GM23338 (cell line): ENCODE measurements at regions not wholly inside any gene's neighbourhood (a gene's known extent, or its start where the extent isn't known, plus 50 kb on each side); places are given as distances from the start of the nearest gene placed in this dataset.

Source experiments
- ATAC-seq: fragments of 200-7000 bp; cut with Tn5 transposase; 3 replicates; pipeline ENCODE4 v1.9.1; 2020
- DNase-seq: peaks from one replicate; pipeline ENCODE4 v3.0.0-alpha.2; 2015; ENCODE audit warnings: low spot score
- H2AFZ ChIP-seq: fragments of 200-600 bp; sonication (generic); 2 replicates; pipeline ENCODE4 v1.8.0; 2016; ENCODE audit warnings: antibody characterized with exemption, mild to moderate bottlenecking, moderate library complexity
- H3F3A ChIP-seq: fragments of 200-600 bp; sonication (generic); replicated peaks from 2 replicates; pipeline ENCODE4 v1.8.0; 2017; ENCODE audit warnings: antibody characterized with exemption, mixed run types, low read depth
- H3K27ac ChIP-seq: fragments of 200-600 bp; sonication (generic); 2 replicates; pipeline ENCODE4 v1.6.1; 2016; ENCODE audit warnings: low read depth
- H3K27me3 ChIP-seq: fragments of 200-600 bp; sonication (generic); 2 replicates; pipeline ENCODE4 v1.8.0; 2016; ENCODE audit warnings: mild to moderate bottlenecking, mixed run types, moderate library complexity; ENCODE audit not compliant: insufficient read depth
- H3K36me3 ChIP-seq: fragments of 200-600 bp; sonication (generic); 2 replicates; pipeline ENCODE4 v1.8.0; 2016; ENCODE audit warnings: mild to moderate bottlenecking; ENCODE audit not compliant: insufficient read depth
- H3K4me1 ChIP-seq: fragments of 200-600 bp; sonication (generic); 2 replicates; pipeline ENCODE4 v1.8.0; 2016; ENCODE audit warnings: mild to moderate bottlenecking, moderate library complexity; ENCODE audit not compliant: insufficient read depth
- H3K4me2 ChIP-seq: fragments of 200-600 bp; sonication (generic); 2 replicates; pipeline ENCODE4 v1.7.1; 2017; ENCODE audit warnings: mixed run types
- H3K4me3 ChIP-seq: fragments of 200-600 bp; sonication (generic); 2 replicates; pipeline ENCODE4 v1.6.1; 2016; ENCODE audit warnings: mixed run types
- H3K79me2 ChIP-seq: fragments of 200-600 bp; sonication (generic); replicated peaks from 2 replicates; pipeline ENCODE4 v1.8.0; 2017; ENCODE audit warnings: mild to moderate bottlenecking; ENCODE audit not compliant: insufficient read depth
- H3K9me2 ChIP-seq: fragments of 200-600 bp; sonication (generic); 2 replicates; pipeline ENCODE4 v1.8.0; 2017; ENCODE audit not compliant: insufficient read depth
- H4K20me1 ChIP-seq: fragments of 200-600 bp; sonication (generic); replicated peaks from 2 replicates; pipeline ENCODE4 v1.8.0; 2017; ENCODE audit warnings: mild to moderate bottlenecking; ENCODE audit not compliant: insufficient read depth
- H3K27ac Mint-ChIP-seq: 2 replicates; pipeline ENCODE4 v1.8.0; 2020; ENCODE audit warnings: inconsistent platforms, mild to moderate bottlenecking, moderate library complexity, mixed read lengths
- H3K27me3 Mint-ChIP-seq: 3 replicates; pipeline ENCODE4 v1.8.0; 2022; ENCODE audit warnings: low read depth, mild to moderate bottlenecking, moderate library complexity, mixed read lengths, inconsistent platforms; ENCODE audit not compliant: insufficient read depth, poor library complexity
- H3K36me3 Mint-ChIP-seq: 3 replicates; pipeline ENCODE4 v1.8.0; 2021; ENCODE audit warnings: low read depth, mild to moderate bottlenecking, inconsistent platforms, moderate library complexity, mixed read lengths
- H3K4me1 Mint-ChIP-seq: 3 replicates; pipeline ENCODE4 v1.8.0; 2020; ENCODE audit warnings: mild to moderate bottlenecking, inconsistent platforms, mixed read lengths
- H3K4me3 Mint-ChIP-seq: 3 replicates; pipeline ENCODE4 v1.8.0; 2021; ENCODE audit warnings: moderate library complexity, mild to moderate bottlenecking, inconsistent platforms, mixed read lengths
- H3K9me3 Mint-ChIP-seq: 3 replicates; pipeline ENCODE4 v1.8.0; 2020; ENCODE audit warnings: moderate library complexity, mild to moderate bottlenecking, inconsistent platforms, mixed read lengths
- CTCF ChIP-seq, 2 experiments: fragments of 200-600 bp in 1 of 2; sonication (generic) in 1 of 2; conservative IDR thresholded peaks; 2 replicates each; pipeline versions ENCODE4 v1.5.1 to v1.6.1; 2016 to 2017; ENCODE audit warnings: antibody characterized with exemption in 2 of 2, low read depth in 2 of 2, mild to moderate bottlenecking in 2 of 2, moderate library complexity in 1 of 2
- EZH2phosphoT487 ChIP-seq: fragments of 200-600 bp; sonication (generic); IDR thresholded peaks from one replicate; pipeline ENCODE4 v1.8.1; 2018; ENCODE audit warnings: antibody characterized with exemption; ENCODE audit not compliant: unreplicated experiment
- NANOG ChIP-seq: IDR thresholded peaks from 2 replicates; pipeline ENCODE4 v1.6.1; 2016; ENCODE audit warnings: antibody characterized with exemption, borderline replicate concordance
- POLR2AphosphoS5 ChIP-seq: IDR thresholded peaks from 2 replicates; pipeline ENCODE4 v1.6.1; 2016; ENCODE audit warnings: antibody characterized with exemption, low read depth
- REST ChIP-seq: IDR thresholded peaks from one replicate; pipeline ENCODE4 v1.6.1; 2018; ENCODE audit warnings: antibody characterized with exemption; ENCODE audit not compliant: unreplicated experiment
- STAT1 ChIP-seq: IDR thresholded peaks from one replicate; pipeline ENCODE4 v1.6.1; 2016; ENCODE audit warnings: antibody characterized with exemption; ENCODE audit not compliant: unreplicated experiment
- ZNF331 ChIP-seq: fragments of 250-450 bp; sonication (Bioruptor Pico); IDR thresholded peaks from 2 replicates; pipeline ENCODE4 v1.5.0; 2020; ENCODE audit warnings: low read depth, mild to moderate bottlenecking, moderate library complexity
- ZNF462 ChIP-seq: fragments of 250-450 bp; sonication (Bioruptor Pico); IDR thresholded peaks from 2 replicates; pipeline ENCODE4 v1.5.0; 2020; ENCODE audit warnings: mild to moderate bottlenecking, moderate library complexity
- TF ChIP-seq, protein P1 (sequence below): IDR thresholded peaks from 2 replicates; pipeline ENCODE4 v1.6.1; 2016; ENCODE audit warnings: antibody characterized with exemption

GRCh38 chr1:94614168-94614815, 72.7 kb upstream of the F3 start:
- H3K36me3 ChIP-seq = no peaks in the 10 kb centered on the region; the same call in 1 of the 2 replicates
- H3K27ac Mint-ChIP-seq = no peak overlapping the region
- peaks cover 8% of the 10 kb centered on the region for H3K9me2 ChIP-seq
- H3K36me3 Mint-ChIP-seq = peaks cover 5% of the 10 kb centered on the region; the same call in 1 of the 3 replicates
- no peaks in the 10 kb centered on the region for H3F3A ChIP-seq
- TF ChIP-seq ZNF331 (CRISPR knock-in tag) (no peak), REST (no peak), ZNF462 (no peak), EZH2phosphoT487 (no peak), NANOG (no peak), POLR2AphosphoS5 (no peak), STAT1 (no peak), CTCF (conservative IDR thresholded peaks at IDR 0.05; ENCODE audit: low read depth in 2 of 2) (no peak)
- TF ChIP-seq, protein P1, sequence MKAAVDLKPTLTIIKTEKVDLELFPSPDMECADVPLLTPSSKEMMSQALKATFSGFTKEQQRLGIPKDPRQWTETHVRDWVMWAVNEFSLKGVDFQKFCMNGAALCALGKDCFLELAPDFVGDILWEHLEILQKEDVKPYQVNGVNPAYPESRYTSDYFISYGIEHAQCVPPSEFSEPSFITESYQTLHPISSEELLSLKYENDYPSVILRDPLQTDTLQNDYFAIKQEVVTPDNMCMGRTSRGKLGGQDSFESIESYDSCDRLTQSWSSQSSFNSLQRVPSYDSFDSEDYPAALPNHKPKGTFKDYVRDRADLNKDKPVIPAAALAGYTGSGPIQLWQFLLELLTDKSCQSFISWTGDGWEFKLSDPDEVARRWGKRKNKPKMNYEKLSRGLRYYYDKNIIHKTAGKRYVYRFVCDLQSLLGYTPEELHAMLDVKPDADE = no peak
- peaks cover 34% of the 10 kb centered on the region for H3K4me1 Mint-ChIP-seq
- H3K27ac ChIP-seq = no peak overlapping the region
- H3K79me2 ChIP-seq = no peaks in the 10 kb centered on the region
- H4K20me1 ChIP-seq = no peaks in the 10 kb centered on the region
- peaks cover 10% of the 10 kb centered on the region for H3K9me3 Mint-ChIP-seq
- DNase-seq = no peak
- H3K4me3 Mint-ChIP-seq = no peak overlapping the region
- no peak overlapping the region for H3K4me2 ChIP-seq
- H3K27me3 Mint-ChIP-seq = peaks cover 8% of the 10 kb centered on the region
- 0 out of 2 replicates have a peak, but pooled peaks cover 8% of the 10 kb centered on the region for H3K4me1 ChIP-seq
- no peaks in the 10 kb centered on the region for H3K27me3 ChIP-seq
- H2AFZ ChIP-seq = no peak overlapping the region
- H3K4me3 ChIP-seq = no peak overlapping the region
- ATAC-seq = no peak
